ENCODE measurements at regions not wholly inside any gene's neighbourhood (a gene's known extent, or its start where the extent isn't known, plus 50 kb on each side); places are given as distances from the start of the nearest gene placed in this dataset.

DNA sequence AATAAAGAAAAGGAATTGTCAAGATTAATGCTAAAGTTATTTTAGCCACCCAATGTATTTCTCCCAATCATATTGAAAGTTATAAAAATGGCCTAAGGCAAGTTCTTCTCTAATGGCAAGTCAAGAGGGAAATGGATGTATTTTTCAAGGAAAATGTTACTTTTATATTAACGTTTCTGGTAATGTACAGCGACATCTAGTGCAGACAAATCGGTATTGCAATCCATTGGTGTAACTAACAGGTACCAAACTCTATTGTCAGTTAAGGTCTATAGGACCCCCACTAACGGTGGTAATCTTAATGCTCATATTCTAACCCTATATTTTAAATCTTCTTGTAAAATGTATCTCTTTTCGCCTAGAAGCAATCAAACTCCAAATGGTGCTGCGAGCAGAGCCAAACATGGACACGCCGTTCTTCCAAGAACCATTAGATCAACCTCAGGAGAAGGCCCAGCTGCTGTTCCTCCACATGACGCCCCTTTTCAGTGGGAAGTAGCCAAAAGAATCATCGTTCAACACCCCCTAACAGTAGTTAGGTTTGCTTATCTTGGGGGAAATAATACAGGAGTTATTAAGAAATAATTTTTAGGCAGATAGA, 98.5 kb upstream of the PABPC3 start:
- TF ChIP-seq, protein P1, sequence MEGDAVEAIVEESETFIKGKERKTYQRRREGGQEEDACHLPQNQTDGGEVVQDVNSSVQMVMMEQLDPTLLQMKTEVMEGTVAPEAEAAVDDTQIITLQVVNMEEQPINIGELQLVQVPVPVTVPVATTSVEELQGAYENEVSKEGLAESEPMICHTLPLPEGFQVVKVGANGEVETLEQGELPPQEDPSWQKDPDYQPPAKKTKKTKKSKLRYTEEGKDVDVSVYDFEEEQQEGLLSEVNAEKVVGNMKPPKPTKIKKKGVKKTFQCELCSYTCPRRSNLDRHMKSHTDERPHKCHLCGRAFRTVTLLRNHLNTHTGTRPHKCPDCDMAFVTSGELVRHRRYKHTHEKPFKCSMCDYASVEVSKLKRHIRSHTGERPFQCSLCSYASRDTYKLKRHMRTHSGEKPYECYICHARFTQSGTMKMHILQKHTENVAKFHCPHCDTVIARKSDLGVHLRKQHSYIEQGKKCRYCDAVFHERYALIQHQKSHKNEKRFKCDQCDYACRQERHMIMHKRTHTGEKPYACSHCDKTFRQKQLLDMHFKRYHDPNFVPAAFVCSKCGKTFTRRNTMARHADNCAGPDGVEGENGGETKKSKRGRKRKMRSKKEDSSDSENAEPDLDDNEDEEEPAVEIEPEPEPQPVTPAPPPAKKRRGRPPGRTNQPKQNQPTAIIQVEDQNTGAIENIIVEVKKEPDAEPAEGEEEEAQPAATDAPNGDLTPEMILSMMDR (IDR thresholded peaks at IDR 0.05; ENCODE audit: low read length) = peak; percentile 69
- no peak for TF ChIP-seq EZH2 (IDR thresholded peaks at IDR 0.05; ENCODE audit: borderline replicate concordance, low read length)
